DOHH2 (cell line): ENCODE measurements at regions not wholly inside any gene's neighbourhood (a gene's known extent, or its start where the extent isn't known, plus 50 kb on each side); places are given as distances from the start of the nearest gene placed in this dataset.

Source experiments
- EZH2phosphoT487 ChIP-seq: fragments of 200-600 bp; sonication (generic); IDR thresholded peaks from 2 replicates; pipeline ENCODE4 v1.6.1; 2017; ENCODE audit warnings: borderline replicate concordance, mild to moderate bottlenecking, antibody characterized with exemption, low read length, moderate library complexity, mixed read lengths
- TF ChIP-seq, protein P1 (sequence below): fragments of 200-600 bp; sonication (generic); IDR thresholded peaks from one replicate; pipeline ENCODE4 v1.5.1; 2014; ENCODE audit warnings: antibody characterized with exemption, mild to moderate bottlenecking, low read depth, low read length; ENCODE audit not compliant: poor library complexity, severe bottlenecking

DNA sequence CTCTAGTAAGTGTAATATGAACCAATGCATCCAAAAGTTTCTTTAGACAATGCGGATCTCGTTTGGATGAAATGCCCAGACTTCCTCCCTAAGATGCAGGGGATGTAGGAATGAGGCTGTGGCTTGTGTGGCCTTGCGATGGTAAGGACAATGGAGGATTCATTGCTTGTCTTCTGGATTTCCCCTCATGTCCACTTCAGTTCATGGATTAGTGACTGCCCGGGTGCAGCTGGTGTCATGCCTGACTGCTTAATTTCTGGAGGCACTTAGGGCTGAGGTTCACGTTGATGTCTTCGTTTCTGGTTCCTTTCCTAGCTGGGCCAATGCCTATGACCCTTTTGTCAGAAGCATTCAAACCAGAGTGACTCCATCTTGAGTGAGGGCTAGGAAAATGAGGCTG, 93.8 kb downstream of the SCP2D1 start:
- TF ChIP-seq, protein P1, sequence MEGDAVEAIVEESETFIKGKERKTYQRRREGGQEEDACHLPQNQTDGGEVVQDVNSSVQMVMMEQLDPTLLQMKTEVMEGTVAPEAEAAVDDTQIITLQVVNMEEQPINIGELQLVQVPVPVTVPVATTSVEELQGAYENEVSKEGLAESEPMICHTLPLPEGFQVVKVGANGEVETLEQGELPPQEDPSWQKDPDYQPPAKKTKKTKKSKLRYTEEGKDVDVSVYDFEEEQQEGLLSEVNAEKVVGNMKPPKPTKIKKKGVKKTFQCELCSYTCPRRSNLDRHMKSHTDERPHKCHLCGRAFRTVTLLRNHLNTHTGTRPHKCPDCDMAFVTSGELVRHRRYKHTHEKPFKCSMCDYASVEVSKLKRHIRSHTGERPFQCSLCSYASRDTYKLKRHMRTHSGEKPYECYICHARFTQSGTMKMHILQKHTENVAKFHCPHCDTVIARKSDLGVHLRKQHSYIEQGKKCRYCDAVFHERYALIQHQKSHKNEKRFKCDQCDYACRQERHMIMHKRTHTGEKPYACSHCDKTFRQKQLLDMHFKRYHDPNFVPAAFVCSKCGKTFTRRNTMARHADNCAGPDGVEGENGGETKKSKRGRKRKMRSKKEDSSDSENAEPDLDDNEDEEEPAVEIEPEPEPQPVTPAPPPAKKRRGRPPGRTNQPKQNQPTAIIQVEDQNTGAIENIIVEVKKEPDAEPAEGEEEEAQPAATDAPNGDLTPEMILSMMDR = no peak
- TF ChIP-seq EZH2phosphoT487 = no peak
